ENCODE measurements at regions not wholly inside any gene's neighbourhood (a gene's known extent, or its start where the extent isn't known, plus 50 kb on each side); places are given as distances from the start of the nearest gene placed in this dataset.

DNA sequence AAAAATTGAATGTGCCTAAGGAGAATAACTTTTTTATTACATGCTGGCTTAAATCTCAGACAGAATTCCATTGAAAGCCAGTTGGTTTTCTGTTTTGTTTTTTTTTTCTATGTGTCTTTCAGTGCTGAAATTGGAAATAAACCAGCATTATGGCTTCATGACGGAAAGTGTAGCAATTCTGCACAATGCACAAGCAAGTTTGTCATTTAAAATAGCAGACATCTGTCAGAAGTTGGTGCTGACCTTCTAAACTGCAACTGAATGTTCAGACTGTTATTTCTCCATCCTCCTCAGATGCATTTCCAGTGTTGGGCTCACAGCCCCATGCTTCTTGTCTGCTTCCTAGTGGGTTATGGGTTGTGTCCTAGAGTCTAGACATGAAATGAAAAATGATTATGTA is 107.2 kb upstream of the LIMCH1 start:
- DNase-seq: no peak

- DNase-seq: no peak
These were observed 106.7 kb upstream of the LIMCH1 start for GRCh38 chr4:41431276-41431675.

GRCh38 chr4:41432219-41432618 is 105.7 kb upstream of the LIMCH1 start:
- no peak for DNase-seq

DNA sequence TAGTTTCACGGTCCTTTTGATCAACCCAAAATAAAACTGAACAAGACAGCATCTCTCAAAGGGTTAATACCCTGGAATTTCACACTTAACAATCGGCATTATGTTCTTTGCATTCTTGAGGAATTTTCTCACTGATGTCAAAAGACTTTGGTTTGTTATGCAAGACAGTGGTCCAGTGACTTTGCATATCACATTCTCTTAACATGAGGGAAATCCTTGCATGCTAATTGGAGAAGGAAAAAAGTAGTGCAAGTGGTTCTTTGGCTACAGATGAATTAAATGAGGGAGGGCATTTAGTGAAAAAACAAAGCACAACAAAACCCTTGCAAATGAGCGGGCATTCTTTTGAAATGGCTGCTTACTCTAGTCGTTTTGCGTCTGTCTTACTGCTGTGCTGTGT is 105.1 kb upstream of the LIMCH1 start:
- no peak for DNase-seq

GRCh38 chr4:41433361-41433760 is 104.6 kb upstream of the LIMCH1 start:
- DNase-seq: no peak

DNA sequence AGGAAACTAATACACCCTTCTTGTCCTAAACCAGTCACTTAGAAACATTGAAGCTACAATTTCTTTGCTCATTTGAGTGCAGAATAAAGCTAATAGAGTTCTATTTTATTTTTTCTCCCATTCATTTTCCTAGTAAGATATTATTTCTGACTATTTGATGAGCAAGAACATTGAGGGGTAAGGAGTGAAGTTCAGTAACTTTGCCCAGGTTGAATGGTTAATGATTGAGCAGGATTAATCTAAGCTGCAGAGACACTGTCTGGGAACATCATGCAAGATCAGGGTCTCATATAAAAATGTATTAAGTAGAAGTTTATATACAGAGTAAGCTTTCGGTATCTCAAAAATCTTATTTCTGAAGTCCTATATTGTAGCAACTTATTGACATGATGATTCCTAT is 102.4 kb upstream of the LIMCH1 start:
- no peak for DNase-seq

DNA sequence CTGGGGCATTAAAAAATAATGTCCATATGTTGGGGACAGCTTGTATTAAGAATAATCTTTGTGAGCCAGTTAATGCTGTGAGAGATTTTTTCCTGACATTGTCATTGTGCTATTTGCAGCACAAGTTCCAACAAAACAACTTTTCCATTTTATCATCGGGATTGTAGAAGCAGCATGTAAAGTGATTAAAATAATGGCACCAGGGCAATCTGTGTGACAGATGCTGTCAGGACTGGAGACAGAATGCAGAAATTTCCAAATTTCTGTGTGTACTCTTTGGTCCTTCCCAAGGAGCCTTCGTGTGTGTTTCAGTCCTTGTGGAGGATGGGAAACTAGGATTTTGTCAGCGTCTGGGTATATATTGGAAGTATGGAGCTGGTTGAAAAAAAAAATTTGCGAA is 101.5 kb upstream of the LIMCH1 start:
- no peak for DNase-seq

GRCh38 chr4:41437111-41437536 is 100.8 kb upstream of the LIMCH1 start:
- DNase-seq: no peak

DNA sequence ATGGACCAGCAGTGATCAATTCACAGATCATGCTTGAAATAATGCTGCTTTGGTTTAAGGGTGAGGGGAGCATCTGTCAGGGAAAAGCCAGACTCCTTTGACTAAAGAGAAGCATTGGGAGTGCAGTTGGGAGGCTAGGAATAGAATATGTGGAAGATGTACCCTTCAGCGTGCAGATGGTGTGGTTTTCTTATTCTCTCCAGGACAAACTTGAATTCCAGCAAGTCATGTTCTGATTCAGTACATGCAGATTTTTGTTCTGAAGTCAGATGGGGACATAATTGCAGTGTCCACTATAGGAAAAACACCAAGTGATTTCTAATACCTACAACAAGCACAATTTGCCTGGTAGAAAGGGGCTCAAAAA is 99.0 kb upstream of the LIMCH1 start:
- no peak for DNase-seq

DNA sequence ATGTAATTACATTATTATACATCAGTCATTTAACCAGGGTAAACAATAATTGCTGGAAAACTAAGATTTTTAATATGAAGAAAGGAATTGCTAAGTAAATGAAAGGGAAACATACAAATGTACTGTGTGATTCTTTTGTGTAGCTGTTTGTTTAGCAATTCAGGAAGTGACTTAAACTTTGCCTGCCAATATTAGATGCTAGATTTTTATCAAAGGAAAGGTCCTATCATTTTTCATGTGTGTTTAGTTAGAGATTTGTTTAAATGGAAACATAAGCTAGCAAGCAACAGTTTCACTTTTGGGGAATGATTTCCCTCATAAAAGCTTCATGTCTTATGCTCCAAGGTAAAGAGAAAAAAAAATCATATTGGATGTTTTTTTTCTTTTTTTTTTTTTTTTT is 95.1 kb upstream of the LIMCH1 start:
- DNase-seq: peak; percentile 25

DNA sequence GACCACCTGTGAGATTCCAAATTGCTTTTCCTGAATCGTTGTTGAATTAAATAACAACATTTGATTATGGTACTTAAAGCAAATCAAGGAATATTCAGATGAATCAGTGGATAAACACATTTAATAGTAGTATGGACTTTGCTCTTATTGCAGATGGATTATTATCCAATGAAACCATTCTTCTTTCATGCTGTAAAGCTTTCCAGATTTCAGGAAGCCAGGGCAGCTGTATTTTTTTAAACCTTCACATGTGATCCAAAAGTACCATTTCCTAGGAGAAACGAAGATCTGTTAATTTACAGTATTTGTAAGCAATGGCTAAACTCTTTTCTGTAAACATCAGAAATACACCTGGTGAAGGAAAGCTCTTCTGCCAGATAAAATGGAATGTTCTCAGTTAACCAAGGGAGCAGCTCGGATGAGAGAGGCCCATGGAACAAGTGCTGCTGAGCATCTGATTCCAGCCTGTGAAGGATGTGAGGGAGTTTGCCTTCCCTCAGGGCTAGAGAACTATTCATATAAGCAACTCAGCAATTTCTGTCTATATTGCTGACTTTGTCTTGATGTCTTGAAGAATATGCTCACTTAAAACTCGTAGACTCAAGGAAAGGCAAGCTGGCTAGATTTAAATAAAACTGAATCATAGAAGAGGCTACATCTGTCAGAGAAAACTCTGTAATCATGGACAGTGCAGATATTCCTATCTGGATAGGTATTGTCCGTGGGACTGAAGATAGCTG is 94.4 kb upstream of the LIMCH1 start:
- no peak for DNase-seq

GRCh38 chr4:41446391-41446790 is 91.6 kb upstream of the LIMCH1 start:
- no peak for DNase-seq

- no peak for DNase-seq
These were observed 90.8 kb upstream of the LIMCH1 start for GRCh38 chr4:41446981-41447725.

DNA sequence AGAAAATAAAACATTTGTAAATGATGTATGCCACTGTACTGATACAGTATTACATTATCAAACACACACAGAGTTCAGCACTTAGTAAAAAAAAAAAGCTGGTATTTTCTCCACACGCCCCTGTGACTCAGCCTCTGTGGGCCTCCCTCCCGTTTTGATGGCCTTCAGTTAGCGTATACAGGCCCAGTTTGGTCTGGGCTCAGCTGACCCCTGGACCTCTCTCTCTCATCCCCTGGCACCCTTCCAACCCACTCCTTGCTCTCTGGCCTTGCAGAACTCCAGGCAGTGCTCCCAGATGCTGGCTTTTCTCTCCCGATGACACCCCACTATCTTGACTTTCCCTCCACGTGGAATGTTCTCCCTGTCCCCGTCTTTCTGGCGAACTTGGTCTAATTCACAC is 89.0 kb upstream of the LIMCH1 start:
- no peak for DNase-seq

DNA sequence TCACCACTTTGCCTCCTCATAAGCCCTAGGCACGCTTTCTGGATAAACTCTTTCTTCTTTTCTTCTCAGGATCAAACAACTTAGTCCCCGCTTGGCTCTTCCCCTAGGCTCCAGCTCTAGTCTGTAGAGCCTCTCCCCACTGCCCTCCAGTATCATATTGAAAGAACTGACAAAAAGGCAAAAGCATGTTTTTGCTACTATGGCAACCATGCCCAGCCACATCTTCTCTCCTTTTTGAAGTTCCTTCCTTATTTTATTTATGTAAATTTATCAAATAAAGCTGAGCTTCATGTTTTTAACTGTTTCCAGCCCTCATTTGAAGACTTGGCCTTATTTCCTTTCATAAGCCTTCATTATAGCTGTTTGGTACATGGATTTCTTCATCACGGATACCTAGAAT is 86.0 kb upstream of the LIMCH1 start:
- no peak for DNase-seq

DNA sequence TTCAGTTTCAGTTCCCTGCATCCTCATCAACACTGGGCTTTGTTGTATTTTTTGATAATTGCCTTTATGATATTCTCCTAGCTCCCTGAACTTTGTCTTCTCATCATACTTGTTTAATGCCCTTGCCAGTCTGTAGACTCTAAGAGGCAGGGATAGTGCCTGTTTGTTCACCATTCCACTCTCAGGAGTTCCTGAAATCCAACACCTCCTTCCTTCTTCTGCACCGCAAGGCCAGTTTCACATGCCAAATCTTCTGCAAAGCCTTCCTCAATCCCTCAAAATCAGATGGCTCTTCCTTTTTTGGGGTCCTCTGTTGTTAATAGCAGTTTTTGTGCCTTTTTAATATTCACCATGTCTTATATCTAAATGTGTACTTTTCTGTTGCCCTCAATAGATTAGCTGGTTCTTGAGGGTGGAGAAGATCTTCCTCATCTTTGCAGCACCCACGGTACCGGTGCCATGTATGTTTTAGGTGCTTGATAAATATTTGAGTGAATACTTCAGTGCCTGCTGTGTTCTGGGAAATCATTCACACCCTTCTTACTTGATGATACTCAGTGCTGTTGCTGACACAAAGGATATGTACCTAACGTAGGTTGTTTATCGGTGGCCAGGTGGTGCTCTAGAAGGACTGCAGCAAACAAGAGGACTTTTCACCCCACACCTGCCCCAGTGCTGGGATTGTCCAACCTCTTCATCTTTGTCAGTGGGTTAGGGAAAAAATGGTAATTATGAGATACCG is 85.3 kb upstream of the LIMCH1 start:
- DNase-seq: peak; percentile 17

- DNase-seq: no peak
These were observed 83.5 kb upstream of the LIMCH1 start for GRCh38 chr4:41454423-41454822.

- DNase-seq: peak; percentile 38
These were observed 82.8 kb upstream of the LIMCH1 start for GRCh38 chr4:41455206-41455605.

GRCh38 chr4:41456559-41457101 is 81.3 kb upstream of the LIMCH1 start:
- no peak for DNase-seq

DNA sequence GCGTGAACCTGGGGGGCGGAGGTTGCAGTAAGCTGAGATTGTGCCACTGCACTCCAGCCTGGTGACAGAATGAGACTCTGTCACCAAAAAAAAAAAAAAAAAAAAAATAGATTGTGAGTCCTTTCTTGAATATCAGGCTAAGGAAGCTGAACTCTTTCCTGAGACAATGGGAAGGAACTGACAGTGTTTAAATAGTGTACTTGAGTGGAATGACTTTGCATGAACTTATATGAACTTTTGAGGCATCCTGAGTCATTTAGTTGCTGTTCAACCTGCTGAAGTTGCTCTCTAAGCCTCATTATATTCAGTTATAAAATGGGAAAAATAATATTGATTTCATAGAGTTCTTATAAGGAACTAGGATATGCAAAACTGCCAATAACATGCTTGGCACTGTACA is 79.3 kb upstream of the LIMCH1 start:
- no peak for DNase-seq

GRCh38 chr4:41460641-41461040 is 77.3 kb upstream of the LIMCH1 start:
- DNase-seq: no peak

GRCh38 chr4:41461780-41462307 is 76.1 kb upstream of the LIMCH1 start:
- no peak for DNase-seq

GRCh38 chr4:41465146-41465761 is 72.7 kb upstream of the LIMCH1 start:
- DNase-seq: no peak

All from NCI-H1092 (cell line).